ENCODE measurements at regions not wholly inside any gene's neighbourhood (a gene's known extent, or its start where the extent isn't known, plus 50 kb on each side); places are given as distances from the start of the nearest gene placed in this dataset.

DNA sequence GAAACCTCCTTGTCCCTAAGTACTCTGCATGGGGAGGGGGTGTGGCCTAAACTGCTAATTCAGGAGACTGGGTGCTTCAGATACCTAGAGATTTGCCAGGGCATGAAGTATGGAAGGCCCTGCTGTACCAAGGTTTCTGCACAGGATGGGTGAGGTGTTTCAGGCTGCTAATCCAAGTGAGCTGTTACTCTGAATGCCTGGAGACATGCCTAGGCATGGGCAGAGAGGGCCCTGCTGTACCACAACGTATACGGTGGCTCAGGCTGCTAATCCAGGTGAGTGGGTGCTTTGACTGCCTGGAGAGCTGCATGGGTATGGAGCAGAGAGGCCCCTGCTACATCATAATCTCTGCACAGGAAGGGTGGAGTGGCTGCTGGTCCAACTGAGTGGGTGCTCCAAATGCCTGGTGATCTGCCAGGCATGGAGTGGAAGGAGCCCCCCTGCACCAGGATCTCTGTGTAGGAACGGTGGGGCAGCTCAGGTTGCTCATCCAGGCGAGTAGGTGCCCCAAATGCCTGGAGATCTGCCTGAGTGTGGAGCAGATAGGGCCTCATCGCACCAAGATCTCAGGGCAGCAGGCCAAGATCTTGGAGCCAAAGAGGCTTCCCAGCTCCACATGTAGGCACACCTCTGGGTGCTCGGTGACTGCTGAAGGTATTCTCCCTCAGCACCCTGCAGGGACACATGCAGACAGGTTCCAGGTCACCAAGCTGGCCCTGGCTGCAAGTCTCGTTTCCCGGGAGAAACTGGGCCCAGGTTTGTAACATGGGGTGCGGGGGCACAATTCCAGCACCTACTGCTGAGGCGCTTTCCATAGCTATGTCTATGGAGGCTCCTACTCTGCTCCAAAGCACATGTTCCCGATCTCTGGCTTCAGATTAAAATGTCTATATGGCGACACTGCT, 252.5 kb upstream of the PLXNA2 start:
- Histone ChIP-seq H3K27ac (ENCODE audit: low read depth, low read length) (no peak overlapping the region), H3K4me3 (ENCODE audit: insufficient read depth, low read length, poor library complexity, severe bottlenecking) (no peak overlapping the region), H3K9ac (ENCODE audit: low read length) (no peak overlapping the region), H3K79me2 (ENCODE audit: insufficient read depth, low read length) (no peaks in the 10 kb centered on the region), H4K20me1 (ENCODE audit: low read depth, low read length) (no peaks in the 10 kb centered on the region), H2AFZ (ENCODE audit: low read depth, low read length, severe bottlenecking) (no peak overlapping the region), H3F3A (ENCODE audit: insufficient read depth) (no peaks in the 10 kb centered on the region), H3K9me3 (ENCODE audit: insufficient read depth, low read length) (no peaks in the 10 kb centered on the region), H3K27me3 (ENCODE audit: low read length) (no peaks in the 10 kb centered on the region), H3K36me3 (ENCODE audit: low read length) (no peaks in the 10 kb centered on the region), H3K4me2 (ENCODE audit: low read depth, low read length, poor library complexity, severe bottlenecking) (no peak overlapping the region), H3K9me2 (replicated peaks; ENCODE audit: insufficient read depth, low read length) (no peaks in the 10 kb centered on the region)
- TF ChIP-seq EZH2phosphoT487 (conservative IDR thresholded peaks at IDR 0.05; ENCODE audit: low read length) (no peak), CTCF (IDR thresholded peaks at IDR 0.05; ENCODE audit: insufficient read depth, low read length, poor library complexity, severe bottlenecking) (no peak)

GRCh38 chr1:208497866-208498541, 253.8 kb upstream of the PLXNA2 start:
- no peaks in the 10 kb centered on the region for H3F3A ChIP-seq (ENCODE audit: insufficient read depth)
- no peak overlapping the region for H3K4me3 ChIP-seq (ENCODE audit: insufficient read depth, low read length, poor library complexity, severe bottlenecking)
- no peaks in the 10 kb centered on the region; the same call in 1 of the 2 replicates for H3K9me2 ChIP-seq (replicated peaks; ENCODE audit: insufficient read depth, low read length)
- H3K4me2 ChIP-seq (ENCODE audit: low read depth, low read length, poor library complexity, severe bottlenecking), result no peak overlapping the region
- no peak overlapping the region for H3K9ac ChIP-seq (ENCODE audit: low read length)
- H3K9me3 ChIP-seq (ENCODE audit: insufficient read depth, low read length), result no peaks in the 10 kb centered on the region
- no peaks in the 10 kb centered on the region for H3K27me3 ChIP-seq (ENCODE audit: low read length)
- H4K20me1 ChIP-seq (ENCODE audit: low read depth, low read length), result no peaks in the 10 kb centered on the region
- H3K27ac ChIP-seq (ENCODE audit: low read depth, low read length), result no peak overlapping the region
- H3K79me2 ChIP-seq (ENCODE audit: insufficient read depth, low read length), result no peaks in the 10 kb centered on the region
- no peak overlapping the region for H2AFZ ChIP-seq (ENCODE audit: low read depth, low read length, severe bottlenecking)
- TF ChIP-seq EZH2phosphoT487 (conservative IDR thresholded peaks at IDR 0.05; ENCODE audit: low read length), result no peak
- no peak for TF ChIP-seq CTCF (IDR thresholded peaks at IDR 0.05; ENCODE audit: insufficient read depth, low read length, poor library complexity, severe bottlenecking)
- no peaks in the 10 kb centered on the region for H3K36me3 ChIP-seq (ENCODE audit: low read length)

DNA sequence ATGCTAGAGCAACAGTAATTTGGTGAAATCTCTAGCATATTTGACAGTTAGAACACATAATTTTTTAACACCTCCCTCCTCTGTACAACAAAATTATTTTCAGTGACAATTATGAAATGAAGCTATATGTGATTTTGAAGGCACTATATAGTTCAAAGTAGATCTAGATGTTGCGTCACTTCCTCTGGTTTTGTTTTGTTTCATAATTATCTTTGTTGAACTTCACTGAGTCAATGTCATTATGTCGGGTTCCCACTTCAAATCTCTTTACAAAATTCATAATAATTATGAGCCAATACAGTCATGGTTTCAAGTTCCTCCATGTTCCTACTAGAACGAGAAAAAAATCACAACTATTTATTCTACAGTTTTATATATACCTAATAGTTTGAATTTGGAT, 254.8 kb upstream of the PLXNA2 start:
- Histone ChIP-seq H3F3A (ENCODE audit: insufficient read depth) (no peaks in the 10 kb centered on the region), H3K9me3 (ENCODE audit: insufficient read depth, low read length) (no peaks in the 10 kb centered on the region)
- TF ChIP-seq EZH2phosphoT487 (conservative IDR thresholded peaks at IDR 0.05; ENCODE audit: low read length) (no peak), CTCF (IDR thresholded peaks at IDR 0.05; ENCODE audit: insufficient read depth, low read length, poor library complexity, severe bottlenecking) (no peak)

More for the DNA sequence above, 254.8 kb upstream of the PLXNA2 start:
- no peaks in the 10 kb centered on the region for H3K27me3 ChIP-seq (ENCODE audit: low read length)
- H2AFZ ChIP-seq (ENCODE audit: low read depth, low read length, severe bottlenecking), result no peak overlapping the region
- H4K20me1 ChIP-seq (ENCODE audit: low read depth, low read length), result no peaks in the 10 kb centered on the region
- H3K79me2 ChIP-seq (ENCODE audit: insufficient read depth, low read length), result no peaks in the 10 kb centered on the region
- no peaks in the 10 kb centered on the region; the same call in 1 of the 2 replicates for H3K9me2 ChIP-seq (replicated peaks; ENCODE audit: insufficient read depth, low read length)
- H3K4me2 ChIP-seq (ENCODE audit: low read depth, low read length, poor library complexity, severe bottlenecking), result no peak overlapping the region
- H3K9ac ChIP-seq (ENCODE audit: low read length), result no peak overlapping the region
- H3K4me3 ChIP-seq (ENCODE audit: insufficient read depth, low read length, poor library complexity, severe bottlenecking), result no peak overlapping the region
- no peaks in the 10 kb centered on the region for H3K36me3 ChIP-seq (ENCODE audit: low read length)
- no peak overlapping the region for H3K27ac ChIP-seq (ENCODE audit: low read depth, low read length)

Data from SU-DHL-6 (cell line).